GM23338 (cell line): ENCODE measurements at regions not wholly inside any gene's neighbourhood (a gene's known extent, or its start where the extent isn't known, plus 50 kb on each side); places are given as distances from the start of the nearest gene placed in this dataset.

Experiments
- ATAC-seq: fragments of 200-7000 bp; cut with Tn5 transposase; 3 replicates; pipeline ENCODE4 v1.9.1; 2020
- DNase-seq: peaks from one replicate; pipeline ENCODE4 v3.0.0-alpha.2; 2015; ENCODE audit warnings: low spot score
- H2AFZ ChIP-seq: fragments of 200-600 bp; sonication (generic); 2 replicates; pipeline ENCODE4 v1.8.0; 2016; ENCODE audit warnings: antibody characterized with exemption, mild to moderate bottlenecking, moderate library complexity
- H3F3A ChIP-seq: fragments of 200-600 bp; sonication (generic); replicated peaks from 2 replicates; pipeline ENCODE4 v1.8.0; 2017; ENCODE audit warnings: antibody characterized with exemption, mixed run types, low read depth
- H3K27ac ChIP-seq: fragments of 200-600 bp; sonication (generic); 2 replicates; pipeline ENCODE4 v1.6.1; 2016; ENCODE audit warnings: low read depth
- H3K27me3 ChIP-seq: fragments of 200-600 bp; sonication (generic); 2 replicates; pipeline ENCODE4 v1.8.0; 2016; ENCODE audit warnings: mild to moderate bottlenecking, mixed run types, moderate library complexity; ENCODE audit not compliant: insufficient read depth
- H3K36me3 ChIP-seq: fragments of 200-600 bp; sonication (generic); 2 replicates; pipeline ENCODE4 v1.8.0; 2016; ENCODE audit warnings: mild to moderate bottlenecking; ENCODE audit not compliant: insufficient read depth
- H3K4me1 ChIP-seq: fragments of 200-600 bp; sonication (generic); 2 replicates; pipeline ENCODE4 v1.8.0; 2016; ENCODE audit warnings: mild to moderate bottlenecking, moderate library complexity; ENCODE audit not compliant: insufficient read depth
- H3K4me2 ChIP-seq: fragments of 200-600 bp; sonication (generic); 2 replicates; pipeline ENCODE4 v1.7.1; 2017; ENCODE audit warnings: mixed run types
- H3K4me3 ChIP-seq: fragments of 200-600 bp; sonication (generic); 2 replicates; pipeline ENCODE4 v1.6.1; 2016; ENCODE audit warnings: mixed run types
- H3K79me2 ChIP-seq: fragments of 200-600 bp; sonication (generic); replicated peaks from 2 replicates; pipeline ENCODE4 v1.8.0; 2017; ENCODE audit warnings: mild to moderate bottlenecking; ENCODE audit not compliant: insufficient read depth
- H3K9me2 ChIP-seq: fragments of 200-600 bp; sonication (generic); 2 replicates; pipeline ENCODE4 v1.8.0; 2017; ENCODE audit not compliant: insufficient read depth
- H4K20me1 ChIP-seq: fragments of 200-600 bp; sonication (generic); replicated peaks from 2 replicates; pipeline ENCODE4 v1.8.0; 2017; ENCODE audit warnings: mild to moderate bottlenecking; ENCODE audit not compliant: insufficient read depth
- H3K27ac Mint-ChIP-seq: 2 replicates; pipeline ENCODE4 v1.8.0; 2020; ENCODE audit warnings: inconsistent platforms, mild to moderate bottlenecking, moderate library complexity, mixed read lengths
- H3K27me3 Mint-ChIP-seq: 3 replicates; pipeline ENCODE4 v1.8.0; 2022; ENCODE audit warnings: low read depth, mild to moderate bottlenecking, moderate library complexity, mixed read lengths, inconsistent platforms; ENCODE audit not compliant: insufficient read depth, poor library complexity
- H3K36me3 Mint-ChIP-seq: 3 replicates; pipeline ENCODE4 v1.8.0; 2021; ENCODE audit warnings: low read depth, mild to moderate bottlenecking, inconsistent platforms, moderate library complexity, mixed read lengths
- H3K4me1 Mint-ChIP-seq: 3 replicates; pipeline ENCODE4 v1.8.0; 2020; ENCODE audit warnings: mild to moderate bottlenecking, inconsistent platforms, mixed read lengths
- H3K4me3 Mint-ChIP-seq: 3 replicates; pipeline ENCODE4 v1.8.0; 2021; ENCODE audit warnings: moderate library complexity, mild to moderate bottlenecking, inconsistent platforms, mixed read lengths
- H3K9me3 Mint-ChIP-seq: 3 replicates; pipeline ENCODE4 v1.8.0; 2020; ENCODE audit warnings: moderate library complexity, mild to moderate bottlenecking, inconsistent platforms, mixed read lengths
- CREB1 ChIP-seq: fragments of 250-450 bp; sonication (Bioruptor Pico); IDR thresholded peaks from 2 replicates; pipeline ENCODE4 v1.5.0; 2020; ENCODE audit warnings: low read depth, mild to moderate bottlenecking, moderate library complexity
- CTCF ChIP-seq, 2 experiments: fragments of 200-600 bp in 1 of 2; sonication (generic) in 1 of 2; conservative IDR thresholded peaks; 2 replicates each; pipeline versions ENCODE4 v1.5.1 to v1.6.1; 2016 to 2017; ENCODE audit warnings: antibody characterized with exemption in 2 of 2, low read depth in 2 of 2, mild to moderate bottlenecking in 2 of 2, moderate library complexity in 1 of 2
- EZH2 ChIP-seq: fragments of 200-600 bp; sonication (generic); IDR thresholded peaks from one replicate; pipeline ENCODE4 v1.8.0; 2017; ENCODE audit warnings: antibody characterized with exemption, mild to moderate bottlenecking, low read depth; ENCODE audit not compliant: unreplicated experiment
- EZH2phosphoT487 ChIP-seq: fragments of 200-600 bp; sonication (generic); IDR thresholded peaks from one replicate; pipeline ENCODE4 v1.8.1; 2018; ENCODE audit warnings: antibody characterized with exemption; ENCODE audit not compliant: unreplicated experiment
- JUNB ChIP-seq: IDR thresholded peaks from one replicate; pipeline ENCODE4 v1.6.1; 2016; ENCODE audit warnings: antibody characterized with exemption; ENCODE audit not compliant: unreplicated experiment
- NANOG ChIP-seq: IDR thresholded peaks from 2 replicates; pipeline ENCODE4 v1.6.1; 2016; ENCODE audit warnings: antibody characterized with exemption, borderline replicate concordance
- POLR2AphosphoS5 ChIP-seq: IDR thresholded peaks from 2 replicates; pipeline ENCODE4 v1.6.1; 2016; ENCODE audit warnings: antibody characterized with exemption, low read depth
- STAT1 ChIP-seq: IDR thresholded peaks from one replicate; pipeline ENCODE4 v1.6.1; 2016; ENCODE audit warnings: antibody characterized with exemption; ENCODE audit not compliant: unreplicated experiment
- TF ChIP-seq, protein P1 (sequence below): IDR thresholded peaks from one replicate; pipeline ENCODE4 v1.6.1; 2018; ENCODE audit warnings: antibody characterized with exemption; ENCODE audit not compliant: unreplicated experiment

GRCh38 chr12:38123566-38124246, 192.9 kb upstream of the ALG10B start (continued):
- TF ChIP-seq, protein P1, sequence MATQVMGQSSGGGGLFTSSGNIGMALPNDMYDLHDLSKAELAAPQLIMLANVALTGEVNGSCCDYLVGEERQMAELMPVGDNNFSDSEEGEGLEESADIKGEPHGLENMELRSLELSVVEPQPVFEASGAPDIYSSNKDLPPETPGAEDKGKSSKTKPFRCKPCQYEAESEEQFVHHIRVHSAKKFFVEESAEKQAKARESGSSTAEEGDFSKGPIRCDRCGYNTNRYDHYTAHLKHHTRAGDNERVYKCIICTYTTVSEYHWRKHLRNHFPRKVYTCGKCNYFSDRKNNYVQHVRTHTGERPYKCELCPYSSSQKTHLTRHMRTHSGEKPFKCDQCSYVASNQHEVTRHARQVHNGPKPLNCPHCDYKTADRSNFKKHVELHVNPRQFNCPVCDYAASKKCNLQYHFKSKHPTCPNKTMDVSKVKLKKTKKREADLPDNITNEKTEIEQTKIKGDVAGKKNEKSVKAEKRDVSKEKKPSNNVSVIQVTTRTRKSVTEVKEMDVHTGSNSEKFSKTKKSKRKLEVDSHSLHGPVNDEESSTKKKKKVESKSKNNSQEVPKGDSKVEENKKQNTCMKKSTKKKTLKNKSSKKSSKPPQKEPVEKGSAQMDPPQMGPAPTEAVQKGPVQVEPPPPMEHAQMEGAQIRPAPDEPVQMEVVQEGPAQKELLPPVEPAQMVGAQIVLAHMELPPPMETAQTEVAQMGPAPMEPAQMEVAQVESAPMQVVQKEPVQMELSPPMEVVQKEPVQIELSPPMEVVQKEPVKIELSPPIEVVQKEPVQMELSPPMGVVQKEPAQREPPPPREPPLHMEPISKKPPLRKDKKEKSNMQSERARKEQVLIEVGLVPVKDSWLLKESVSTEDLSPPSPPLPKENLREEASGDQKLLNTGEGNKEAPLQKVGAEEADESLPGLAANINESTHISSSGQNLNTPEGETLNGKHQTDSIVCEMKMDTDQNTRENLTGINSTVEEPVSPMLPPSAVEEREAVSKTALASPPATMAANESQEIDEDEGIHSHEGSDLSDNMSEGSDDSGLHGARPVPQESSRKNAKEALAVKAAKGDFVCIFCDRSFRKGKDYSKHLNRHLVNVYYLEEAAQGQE: no peak
- no peak for TF ChIP-seq EZH2phosphoT487
- TF ChIP-seq CREB1 (CRISPR knock-in tag): no peak
- no peak for TF ChIP-seq STAT1
- TF ChIP-seq JUNB: no peak
- TF ChIP-seq CTCF (conservative IDR thresholded peaks at IDR 0.05; ENCODE audit: low read depth in 2 of 2): no peak
- no peak for TF ChIP-seq POLR2AphosphoS5

DNA sequence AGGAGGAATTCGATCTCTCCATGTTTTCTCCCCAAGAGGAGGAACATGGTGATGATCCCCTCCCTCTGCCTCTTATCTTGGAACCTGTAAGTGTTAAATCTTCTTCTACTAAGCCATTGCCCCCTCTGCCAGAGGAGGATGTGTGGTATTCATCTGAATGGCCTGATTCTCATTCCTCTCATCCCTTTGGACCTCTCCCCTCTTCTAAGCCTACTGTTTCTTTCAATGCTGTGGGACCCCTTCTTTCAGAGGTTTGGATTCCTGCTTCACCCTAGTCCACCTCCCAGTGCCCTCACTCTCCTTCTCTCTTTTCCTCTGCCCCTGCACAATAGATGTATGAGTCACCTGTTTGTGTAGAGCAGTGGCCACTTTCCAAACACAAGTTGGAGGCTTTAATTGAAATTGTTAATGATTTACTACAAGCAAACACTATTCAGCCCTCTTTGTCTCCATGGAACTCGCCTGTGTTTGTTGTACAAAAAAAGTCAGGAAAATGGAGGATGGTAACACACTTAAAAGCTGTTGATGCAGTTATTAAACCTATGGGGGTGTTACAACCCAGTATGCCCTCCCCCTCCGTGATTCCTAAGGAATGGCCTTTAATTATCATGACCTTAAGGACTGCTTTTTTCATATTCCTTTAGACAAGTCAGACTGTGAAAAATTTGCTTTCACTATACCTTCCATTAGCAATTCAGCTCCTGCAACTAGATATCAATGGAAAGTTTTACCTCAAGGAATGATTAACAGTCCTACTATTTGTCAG, 192.1 kb upstream of the ALG10B start:
- ATAC-seq: no peak
- TF ChIP-seq, protein P1: no peak
- TF ChIP-seq CREB1 (CRISPR knock-in tag): no peak
- no peak for TF ChIP-seq EZH2
- no peak for TF ChIP-seq EZH2phosphoT487
- TF ChIP-seq NANOG: no peak

More for the DNA sequence above, 192.1 kb upstream of the ALG10B start:
- H3K27ac ChIP-seq: no peak overlapping the region
- no peaks in the 10 kb centered on the region for H3K27me3 ChIP-seq
- no peaks in the 10 kb centered on the region for H3K36me3 ChIP-seq
- peaks cover 93% of the 10 kb centered on the region for H3K9me3 Mint-ChIP-seq
- H3K4me1 Mint-ChIP-seq: no peaks in the 10 kb centered on the region
- DNase-seq: no peak
- H3K27me3 Mint-ChIP-seq: peaks cover 9% of the 10 kb centered on the region
- no peaks in the 10 kb centered on the region for H4K20me1 ChIP-seq
- no peaks in the 10 kb centered on the region for H3K79me2 ChIP-seq
- H3F3A ChIP-seq: no peaks in the 10 kb centered on the region
- H3K36me3 Mint-ChIP-seq: peaks cover 32% of the 10 kb centered on the region
- H2AFZ ChIP-seq: no peak overlapping the region
- H3K27ac Mint-ChIP-seq: no peak overlapping the region
- H3K4me2 ChIP-seq: no peak overlapping the region
- no peak overlapping the region for H3K4me3 ChIP-seq
- no peaks in the 10 kb centered on the region for H3K9me2 ChIP-seq
- no peaks in the 10 kb centered on the region for H3K4me1 ChIP-seq
- H3K4me3 Mint-ChIP-seq: no peak overlapping the region
